Fibroblast of lung (primary cell): ENCODE measurements at regions not wholly inside any gene's neighbourhood (a gene's known extent, or its start where the extent isn't known, plus 50 kb on each side); places are given as distances from the start of the nearest gene placed in this dataset.

Experiments used
- EZH2 ChIP-seq: IDR thresholded peaks from 2 replicates; pipeline ENCODE4 v1.5.1; 2012; ENCODE audit warnings: low read length, control low read depth, mild to moderate bottlenecking; ENCODE audit errors: missing control alignments
- TF ChIP-seq, protein P1 (sequence below), 2 donors: IDR thresholded peaks in 1 of 2; conservative IDR thresholded peaks in 1 of 2; 1 replicate in 1 of 2; 2 replicates in 1 of 2; pipeline ENCODE4 v1.5.1; 2011 to 2012; ENCODE audit warnings: low read length in 2 of 2, control low read depth in 1 of 2, inconsistent platforms in 1 of 2, low read depth in 1 of 2, mild to moderate bottlenecking in 1 of 2

GRCh38 chr3:22988566-22988965, 214.6 kb upstream of the UBE2E2 start:
- TF ChIP-seq, protein P1, sequence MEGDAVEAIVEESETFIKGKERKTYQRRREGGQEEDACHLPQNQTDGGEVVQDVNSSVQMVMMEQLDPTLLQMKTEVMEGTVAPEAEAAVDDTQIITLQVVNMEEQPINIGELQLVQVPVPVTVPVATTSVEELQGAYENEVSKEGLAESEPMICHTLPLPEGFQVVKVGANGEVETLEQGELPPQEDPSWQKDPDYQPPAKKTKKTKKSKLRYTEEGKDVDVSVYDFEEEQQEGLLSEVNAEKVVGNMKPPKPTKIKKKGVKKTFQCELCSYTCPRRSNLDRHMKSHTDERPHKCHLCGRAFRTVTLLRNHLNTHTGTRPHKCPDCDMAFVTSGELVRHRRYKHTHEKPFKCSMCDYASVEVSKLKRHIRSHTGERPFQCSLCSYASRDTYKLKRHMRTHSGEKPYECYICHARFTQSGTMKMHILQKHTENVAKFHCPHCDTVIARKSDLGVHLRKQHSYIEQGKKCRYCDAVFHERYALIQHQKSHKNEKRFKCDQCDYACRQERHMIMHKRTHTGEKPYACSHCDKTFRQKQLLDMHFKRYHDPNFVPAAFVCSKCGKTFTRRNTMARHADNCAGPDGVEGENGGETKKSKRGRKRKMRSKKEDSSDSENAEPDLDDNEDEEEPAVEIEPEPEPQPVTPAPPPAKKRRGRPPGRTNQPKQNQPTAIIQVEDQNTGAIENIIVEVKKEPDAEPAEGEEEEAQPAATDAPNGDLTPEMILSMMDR (conservative IDR thresholded peaks at IDR 0.05 in 1 of 2, IDR thresholded peaks at IDR 0.05 in 1 of 2; ENCODE audit: low read depth in 1 of 2, low read length in 2 of 2): no peak
- no peak for TF ChIP-seq EZH2
